Neural progenitor cell (in vitro differentiated cells): ENCODE measurements at regions not wholly inside any gene's neighbourhood (a gene's known extent, or its start where the extent isn't known, plus 50 kb on each side); places are given as distances from the start of the nearest gene placed in this dataset.

Experiments used
- DNase-seq: peaks from one replicate; pipeline ENCODE4 v3.0.0-alpha.2; 2016; ENCODE audit warnings: low spot score
- H2AFZ ChIP-seq: fragments of 200-600 bp; sonication (generic); replicated peaks from 2 replicates; pipeline ENCODE4 v1.6.1; 2016; ENCODE audit warnings: antibody characterized with exemption
- H3F3A ChIP-seq: fragments of 200-600 bp; sonication (generic); 2 replicates; pipeline ENCODE4 v1.6.1; 2016; ENCODE audit warnings: antibody characterized with exemption, low read depth
- H3K27ac ChIP-seq: fragments of 200-600 bp; sonication (generic); 2 replicates; pipeline ENCODE4 v1.5.1; 2016; ENCODE audit warnings: mild to moderate bottlenecking
- H3K27me3 ChIP-seq: fragments of 200-600 bp; sonication (generic); 2 replicates; pipeline ENCODE4 v1.6.1; 2016; ENCODE audit warnings: mild to moderate bottlenecking, moderate library complexity
- H3K36me3 ChIP-seq: fragments of 200-600 bp; sonication (generic); 2 replicates; pipeline ENCODE4 v1.5.1; 2016
- H3K4me1 ChIP-seq: fragments of 200-600 bp; sonication (generic); 2 replicates; pipeline ENCODE4 v1.6.1; 2016; ENCODE audit warnings: mixed run types
- H3K4me2 ChIP-seq: fragments of 200-600 bp; sonication (generic); 2 replicates; pipeline ENCODE4 v1.6.1; 2016
- H3K4me3 ChIP-seq: fragments of 200-600 bp; sonication (generic); 2 replicates; pipeline ENCODE4 v1.5.1; 2016
- H3K79me2 ChIP-seq: fragments of 200-600 bp; sonication (generic); 2 replicates; pipeline ENCODE4 v1.6.1; 2016; ENCODE audit warnings: low read depth
- H3K9ac ChIP-seq: fragments of 200-600 bp; sonication (generic); 2 replicates; pipeline ENCODE4 v1.6.1; 2016
- H3K9me3 ChIP-seq: fragments of 200-600 bp; sonication (generic); 2 replicates; pipeline ENCODE4 v1.5.1; 2016; ENCODE audit warnings: low read depth
- H4K20me1 ChIP-seq: fragments of 200-600 bp; sonication (generic); 2 replicates; pipeline ENCODE4 v1.6.1; 2016; ENCODE audit warnings: low read depth
- H3K27ac Mint-ChIP-seq: 3 replicates; pipeline ENCODE4 v1.8.0; 2021; ENCODE audit warnings: mixed read lengths
- H3K27me3 Mint-ChIP-seq: 2 replicates; pipeline ENCODE4 v1.8.0; 2022; ENCODE audit warnings: low read depth, mild to moderate bottlenecking, inconsistent platforms, moderate library complexity, mixed read lengths; ENCODE audit not compliant: insufficient read depth
- H3K36me3 Mint-ChIP-seq: 3 replicates; pipeline ENCODE4 v1.8.0; 2021; ENCODE audit warnings: mixed read lengths
- H3K4me1 Mint-ChIP-seq: 3 replicates; pipeline ENCODE4 v1.8.0; 2021; ENCODE audit warnings: mixed read lengths
- H3K4me3 Mint-ChIP-seq: 3 replicates; pipeline ENCODE4 v1.8.0; 2021; ENCODE audit warnings: mild to moderate bottlenecking, moderate library complexity, mixed read lengths
- H3K9me3 Mint-ChIP-seq: 3 replicates; pipeline ENCODE4 v1.8.0; 2020; ENCODE audit warnings: mixed read lengths
- EZH2 ChIP-seq: fragments of 200-600 bp; sonication (generic); IDR thresholded peaks from 2 replicates; pipeline ENCODE4 v1.6.1; 2017; ENCODE audit warnings: antibody characterized with exemption, mild to moderate bottlenecking, moderate library complexity
- EZH2phosphoT487 ChIP-seq: fragments of 200-600 bp; sonication (generic); IDR thresholded peaks from 2 replicates; pipeline ENCODE4 v1.6.1; 2017; ENCODE audit warnings: antibody characterized with exemption
- TF ChIP-seq, protein P1 (sequence below): fragments of 200-600 bp; sonication (generic); IDR thresholded peaks from 2 replicates; pipeline ENCODE4 v1.5.1; 2017; ENCODE audit warnings: antibody characterized with exemption, mild to moderate bottlenecking

DNA sequence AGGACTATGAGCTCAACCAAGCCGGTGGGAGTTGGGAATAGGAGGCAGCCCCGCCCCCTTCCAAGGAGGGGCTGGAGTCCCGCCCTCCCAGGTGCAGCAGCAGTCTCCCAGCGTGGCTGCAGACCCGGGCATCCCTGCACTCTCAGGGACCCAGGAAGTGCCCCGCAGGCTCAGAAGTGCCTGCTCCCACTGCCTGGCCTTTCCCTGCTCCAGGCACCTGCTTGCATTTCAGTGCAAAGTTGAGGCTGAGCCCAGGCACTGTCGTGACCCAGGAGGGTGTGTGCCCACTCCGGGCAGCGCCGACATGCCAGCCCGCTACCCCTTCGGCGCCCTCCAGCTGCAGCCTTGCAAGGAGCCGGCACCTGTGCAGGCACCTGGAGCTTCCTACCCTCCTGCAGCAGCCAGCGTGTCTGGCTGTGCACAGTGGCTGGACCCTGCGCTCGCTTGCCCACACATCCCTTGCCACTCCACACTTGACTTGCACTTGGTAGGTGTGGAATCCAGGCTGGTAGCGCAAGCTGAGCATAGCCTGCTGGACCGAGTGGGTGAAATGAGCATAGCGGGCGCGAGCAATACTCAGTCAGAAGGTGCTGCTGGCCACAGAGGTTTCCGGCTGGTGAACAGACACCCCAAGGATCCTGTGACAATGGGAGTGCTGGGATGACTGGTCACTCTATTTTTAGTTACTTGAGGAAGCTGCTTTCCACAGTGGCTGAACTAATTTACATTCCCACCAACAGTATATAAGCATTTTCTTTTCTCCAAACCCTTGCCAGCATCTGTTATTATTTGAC, 236.3 kb downstream of the PCDH10 start:
- no peaks in the 10 kb centered on the region for H3K27me3 Mint-ChIP-seq
- Histone ChIP-seq H4K20me1 (no peaks in the 10 kb centered on the region), H3K4me3 (no peak overlapping the region), H3K4me2 (no peak overlapping the region), H3F3A (no peaks in the 10 kb centered on the region), H3K27me3 (no peaks in the 10 kb centered on the region), H3K9ac (no peak overlapping the region), H3K36me3 (no peaks in the 10 kb centered on the region), H3K4me1 (peaks cover 7% of the 10 kb centered on the region), H2AFZ (no peak overlapping the region), H3K27ac (no peak overlapping the region), H3K79me2 (no peaks in the 10 kb centered on the region), H3K9me3 (no peaks in the 10 kb centered on the region)
- H3K9me3 Mint-ChIP-seq: no peaks in the 10 kb centered on the region
- H3K27ac Mint-ChIP-seq: no peak overlapping the region
- H3K36me3 Mint-ChIP-seq: no peaks in the 10 kb centered on the region
- no peak for DNase-seq
- H3K4me1 Mint-ChIP-seq: peaks cover 8% of the 10 kb centered on the region
- H3K4me3 Mint-ChIP-seq: no peak overlapping the region
- no peak for TF ChIP-seq EZH2phosphoT487
- TF ChIP-seq EZH2: no peak
- TF ChIP-seq, protein P1, sequence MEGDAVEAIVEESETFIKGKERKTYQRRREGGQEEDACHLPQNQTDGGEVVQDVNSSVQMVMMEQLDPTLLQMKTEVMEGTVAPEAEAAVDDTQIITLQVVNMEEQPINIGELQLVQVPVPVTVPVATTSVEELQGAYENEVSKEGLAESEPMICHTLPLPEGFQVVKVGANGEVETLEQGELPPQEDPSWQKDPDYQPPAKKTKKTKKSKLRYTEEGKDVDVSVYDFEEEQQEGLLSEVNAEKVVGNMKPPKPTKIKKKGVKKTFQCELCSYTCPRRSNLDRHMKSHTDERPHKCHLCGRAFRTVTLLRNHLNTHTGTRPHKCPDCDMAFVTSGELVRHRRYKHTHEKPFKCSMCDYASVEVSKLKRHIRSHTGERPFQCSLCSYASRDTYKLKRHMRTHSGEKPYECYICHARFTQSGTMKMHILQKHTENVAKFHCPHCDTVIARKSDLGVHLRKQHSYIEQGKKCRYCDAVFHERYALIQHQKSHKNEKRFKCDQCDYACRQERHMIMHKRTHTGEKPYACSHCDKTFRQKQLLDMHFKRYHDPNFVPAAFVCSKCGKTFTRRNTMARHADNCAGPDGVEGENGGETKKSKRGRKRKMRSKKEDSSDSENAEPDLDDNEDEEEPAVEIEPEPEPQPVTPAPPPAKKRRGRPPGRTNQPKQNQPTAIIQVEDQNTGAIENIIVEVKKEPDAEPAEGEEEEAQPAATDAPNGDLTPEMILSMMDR: no peak

DNA sequence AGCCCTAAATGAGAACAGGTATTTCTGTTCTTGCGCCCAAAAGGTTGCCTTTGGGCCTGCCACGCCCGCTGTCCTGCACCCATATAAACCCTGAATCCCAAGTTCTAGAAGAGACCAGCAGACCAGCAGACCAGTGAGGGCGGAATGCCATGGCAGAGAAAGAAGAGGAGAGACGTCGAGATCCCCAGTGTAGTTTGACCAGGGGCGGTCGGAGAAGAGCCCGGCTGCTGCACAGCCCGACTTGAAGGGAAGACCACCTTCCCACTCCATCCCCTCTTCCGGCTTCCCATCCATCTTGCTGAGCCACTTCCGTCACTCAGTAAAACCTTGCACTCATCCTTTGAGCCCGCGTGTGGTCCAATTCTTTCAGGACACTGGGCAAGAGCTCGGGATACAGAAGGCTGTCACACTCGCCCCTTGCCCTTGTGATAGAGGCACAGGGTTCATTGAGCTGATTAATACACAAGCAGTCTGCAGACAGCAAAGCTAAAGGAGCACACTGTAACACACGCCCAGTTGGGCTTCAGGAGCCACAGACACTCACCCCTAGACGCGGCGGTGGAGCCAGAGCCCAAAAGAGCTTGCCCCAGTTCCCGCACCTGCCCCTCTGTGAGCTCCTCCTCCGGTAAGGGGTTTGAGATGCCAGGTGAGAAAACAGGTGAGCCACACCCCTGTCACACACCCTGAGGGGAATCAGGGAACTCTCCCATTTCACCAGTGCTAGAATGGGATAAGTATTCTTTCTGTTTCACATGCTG, 230.8 kb downstream of the PCDH10 start:
- Mint-ChIP-seq H3K36me3 (peaks cover 2% of the 10 kb centered on the region), H3K4me3 (no peak overlapping the region), H3K4me1 (no peaks in the 10 kb centered on the region), H3K27me3 (peaks cover 5% of the 10 kb centered on the region), H3K27ac (no peak overlapping the region), H3K9me3 (peaks cover 15% of the 10 kb centered on the region)
- Histone ChIP-seq H3K4me2 (no peak overlapping the region), H3K9me3 (no peaks in the 10 kb centered on the region), H3K36me3 (no peaks in the 10 kb centered on the region), H2AFZ (no peak overlapping the region), H3F3A (no peaks in the 10 kb centered on the region), H3K9ac (no peak overlapping the region), H3K27ac (no peak overlapping the region), H3K27me3 (no peaks in the 10 kb centered on the region), H3K4me3 (no peak overlapping the region), H4K20me1 (no peaks in the 10 kb centered on the region), H3K4me1 (no peaks in the 10 kb centered on the region), H3K79me2 (no peaks in the 10 kb centered on the region)
- DNase-seq: no peak
- TF ChIP-seq EZH2phosphoT487 (no peak), EZH2 (no peak)
- TF ChIP-seq, protein P1: no peak

DNA sequence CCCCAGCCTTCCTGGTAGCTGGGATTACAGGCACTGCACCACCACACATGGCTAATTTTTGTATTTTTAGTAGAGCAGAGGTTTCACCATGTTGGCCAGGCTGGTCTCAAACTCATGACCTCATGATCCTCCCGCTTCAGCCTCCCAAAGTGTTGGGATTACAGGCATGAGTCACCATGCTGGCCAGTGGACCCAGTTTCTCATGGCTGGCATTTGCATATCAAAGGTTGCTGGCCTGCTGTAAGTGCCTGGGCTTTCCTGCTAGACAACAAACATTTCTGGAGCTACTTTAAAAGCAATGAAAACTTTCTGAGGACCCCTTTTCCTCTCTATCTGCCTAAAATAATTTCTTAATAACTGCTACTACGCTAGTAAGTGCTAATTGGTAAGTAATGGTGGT, 228.2 kb downstream of the PCDH10 start:
- no peak overlapping the region for H3K27ac ChIP-seq

More for the DNA sequence above, 228.2 kb downstream of the PCDH10 start:
- Mint-ChIP-seq H3K9me3 (peaks cover 15% of the 10 kb centered on the region), H3K4me1 (peaks cover 6% of the 10 kb centered on the region), H3K27me3 (peaks cover 5% of the 10 kb centered on the region), H3K36me3 (peaks cover 2% of the 10 kb centered on the region), H3K27ac (no peak overlapping the region), H3K4me3 (no peak overlapping the region)
- Histone ChIP-seq H4K20me1 (no peaks in the 10 kb centered on the region), H2AFZ (no peak overlapping the region), H3K9me3 (no peaks in the 10 kb centered on the region), H3K9ac (no peak overlapping the region), H3F3A (no peaks in the 10 kb centered on the region), H3K4me2 (no peak overlapping the region), H3K4me3 (no peak overlapping the region), H3K79me2 (no peaks in the 10 kb centered on the region), H3K36me3 (no peaks in the 10 kb centered on the region), H3K27me3 (no peaks in the 10 kb centered on the region), H3K4me1 (no peaks in the 10 kb centered on the region)
- TF ChIP-seq, protein P1: no peak
- TF ChIP-seq EZH2: no peak
- no peak for TF ChIP-seq EZH2phosphoT487
- no peak for DNase-seq
